ENCODE measurements at regions not wholly inside any gene's neighbourhood (a gene's known extent, or its start where the extent isn't known, plus 50 kb on each side); places are given as distances from the start of the nearest gene placed in this dataset.

DNA sequence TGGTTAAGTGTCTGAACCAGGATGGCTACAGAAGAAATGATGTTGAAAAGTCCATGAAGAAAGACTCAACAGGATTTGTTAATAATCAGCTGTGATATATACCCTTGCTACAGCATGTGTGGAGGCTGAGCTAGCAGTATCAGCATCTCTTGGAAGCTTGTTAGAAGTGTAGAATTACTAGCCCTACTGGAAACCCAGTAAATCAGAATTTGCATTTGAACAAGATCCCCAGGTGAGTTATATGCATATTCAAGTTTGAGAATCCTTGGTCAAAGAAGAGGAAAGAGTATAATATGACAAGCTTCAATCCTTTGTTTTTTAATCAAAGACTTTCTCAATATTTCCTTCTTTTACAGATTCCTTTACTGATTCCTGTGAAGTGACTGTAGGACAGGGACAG is 109.0 kb upstream of the KCNJ3 start:
- TF ChIP-seq, protein P1, sequence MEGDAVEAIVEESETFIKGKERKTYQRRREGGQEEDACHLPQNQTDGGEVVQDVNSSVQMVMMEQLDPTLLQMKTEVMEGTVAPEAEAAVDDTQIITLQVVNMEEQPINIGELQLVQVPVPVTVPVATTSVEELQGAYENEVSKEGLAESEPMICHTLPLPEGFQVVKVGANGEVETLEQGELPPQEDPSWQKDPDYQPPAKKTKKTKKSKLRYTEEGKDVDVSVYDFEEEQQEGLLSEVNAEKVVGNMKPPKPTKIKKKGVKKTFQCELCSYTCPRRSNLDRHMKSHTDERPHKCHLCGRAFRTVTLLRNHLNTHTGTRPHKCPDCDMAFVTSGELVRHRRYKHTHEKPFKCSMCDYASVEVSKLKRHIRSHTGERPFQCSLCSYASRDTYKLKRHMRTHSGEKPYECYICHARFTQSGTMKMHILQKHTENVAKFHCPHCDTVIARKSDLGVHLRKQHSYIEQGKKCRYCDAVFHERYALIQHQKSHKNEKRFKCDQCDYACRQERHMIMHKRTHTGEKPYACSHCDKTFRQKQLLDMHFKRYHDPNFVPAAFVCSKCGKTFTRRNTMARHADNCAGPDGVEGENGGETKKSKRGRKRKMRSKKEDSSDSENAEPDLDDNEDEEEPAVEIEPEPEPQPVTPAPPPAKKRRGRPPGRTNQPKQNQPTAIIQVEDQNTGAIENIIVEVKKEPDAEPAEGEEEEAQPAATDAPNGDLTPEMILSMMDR (IDR thresholded peaks at IDR 0.05): no peak
- TF ChIP-seq EZH2 (IDR thresholded peaks at IDR 0.05; ENCODE audit: borderline replicate concordance, insufficient read depth, low read depth, low read length, poor library complexity, severe bottlenecking): no peak
